AG09309 (cell line): ENCODE measurements at regions not wholly inside any gene's neighbourhood (a gene's known extent, or its start where the extent isn't known, plus 50 kb on each side); places are given as distances from the start of the nearest gene placed in this dataset.

Source experiments
- DNase-seq: peaks from one replicate; pipeline ENCODE4 v3.0.0-alpha.2; 2010; ENCODE audit warnings: low read depth
- H3K4me3 ChIP-seq: 2 replicates; pipeline ENCODE4 v1.5.1; 2011; ENCODE audit warnings: mild to moderate bottlenecking, low read depth, low read length, moderate library complexity; ENCODE audit not compliant: control insufficient read depth
- TF ChIP-seq, protein P1 (sequence below): IDR thresholded peaks from 2 replicates; pipeline ENCODE4 v1.5.1; 2011; ENCODE audit warnings: mild to moderate bottlenecking, low read depth, low read length, inconsistent platforms; ENCODE audit not compliant: insufficient read depth, control insufficient read depth; ENCODE audit errors: missing control alignments

DNA sequence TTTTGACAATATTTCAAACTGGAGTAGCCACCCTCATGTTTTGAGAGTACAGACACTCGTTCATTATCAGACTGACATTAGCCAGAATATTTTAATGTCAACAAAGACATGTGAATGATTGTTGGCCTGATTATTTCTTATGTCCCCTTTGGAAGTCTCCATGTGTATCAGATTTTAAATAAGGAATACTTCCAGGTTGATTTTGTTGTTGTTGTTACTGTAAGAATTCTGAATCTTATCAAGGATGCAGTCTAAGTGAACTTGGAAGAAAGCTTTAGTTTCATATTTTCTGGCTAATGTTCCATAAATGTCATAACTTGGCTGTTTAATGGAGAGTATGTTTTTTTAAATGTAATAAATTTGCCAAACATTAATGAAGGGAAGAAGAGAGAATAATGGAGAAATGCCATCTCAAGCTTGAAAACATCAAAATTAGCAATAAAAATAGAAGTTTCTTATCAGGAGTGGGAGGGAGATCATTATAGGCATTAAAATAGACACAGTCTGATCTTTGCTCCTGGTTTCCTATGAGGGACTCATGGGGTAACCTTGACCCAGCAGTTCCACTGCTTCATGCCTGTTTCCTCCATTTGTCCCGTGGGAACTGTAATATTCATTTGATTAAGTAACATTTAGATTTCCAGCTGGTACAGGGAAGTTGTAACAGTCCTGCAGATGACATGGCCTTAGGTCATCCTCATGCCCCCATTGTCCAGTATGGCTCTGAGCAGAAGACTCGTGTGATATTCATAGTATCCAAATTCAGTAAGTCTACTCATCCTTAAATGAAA lies 122.4 kb upstream of the KIAA1217 start:
- no peak for DNase-seq
- no peak overlapping the region for H3K4me3 ChIP-seq
- TF ChIP-seq, protein P1, sequence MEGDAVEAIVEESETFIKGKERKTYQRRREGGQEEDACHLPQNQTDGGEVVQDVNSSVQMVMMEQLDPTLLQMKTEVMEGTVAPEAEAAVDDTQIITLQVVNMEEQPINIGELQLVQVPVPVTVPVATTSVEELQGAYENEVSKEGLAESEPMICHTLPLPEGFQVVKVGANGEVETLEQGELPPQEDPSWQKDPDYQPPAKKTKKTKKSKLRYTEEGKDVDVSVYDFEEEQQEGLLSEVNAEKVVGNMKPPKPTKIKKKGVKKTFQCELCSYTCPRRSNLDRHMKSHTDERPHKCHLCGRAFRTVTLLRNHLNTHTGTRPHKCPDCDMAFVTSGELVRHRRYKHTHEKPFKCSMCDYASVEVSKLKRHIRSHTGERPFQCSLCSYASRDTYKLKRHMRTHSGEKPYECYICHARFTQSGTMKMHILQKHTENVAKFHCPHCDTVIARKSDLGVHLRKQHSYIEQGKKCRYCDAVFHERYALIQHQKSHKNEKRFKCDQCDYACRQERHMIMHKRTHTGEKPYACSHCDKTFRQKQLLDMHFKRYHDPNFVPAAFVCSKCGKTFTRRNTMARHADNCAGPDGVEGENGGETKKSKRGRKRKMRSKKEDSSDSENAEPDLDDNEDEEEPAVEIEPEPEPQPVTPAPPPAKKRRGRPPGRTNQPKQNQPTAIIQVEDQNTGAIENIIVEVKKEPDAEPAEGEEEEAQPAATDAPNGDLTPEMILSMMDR, result no peak

DNA sequence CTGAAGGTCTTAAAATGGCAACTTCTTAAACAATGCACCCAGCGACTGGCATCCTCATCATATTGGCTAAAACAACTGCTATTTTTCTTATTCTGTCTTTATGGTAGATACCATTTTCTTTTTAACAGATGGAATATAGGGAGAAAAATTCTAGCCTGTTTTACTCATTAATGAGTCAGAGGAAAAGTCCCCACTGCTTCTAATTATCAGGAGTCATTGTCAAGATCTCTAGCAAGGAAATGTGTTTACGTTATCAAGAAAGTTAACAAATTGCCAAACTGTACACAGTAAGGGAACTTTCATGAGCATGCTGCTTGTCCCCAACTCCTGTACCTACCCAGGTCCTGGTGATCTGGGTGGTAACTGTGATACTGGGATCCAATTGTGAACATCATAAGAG lies 117.7 kb upstream of the KIAA1217 start:
- TF ChIP-seq, protein P1, result no peak
- no peak for DNase-seq
- no peak overlapping the region for H3K4me3 ChIP-seq

DNA sequence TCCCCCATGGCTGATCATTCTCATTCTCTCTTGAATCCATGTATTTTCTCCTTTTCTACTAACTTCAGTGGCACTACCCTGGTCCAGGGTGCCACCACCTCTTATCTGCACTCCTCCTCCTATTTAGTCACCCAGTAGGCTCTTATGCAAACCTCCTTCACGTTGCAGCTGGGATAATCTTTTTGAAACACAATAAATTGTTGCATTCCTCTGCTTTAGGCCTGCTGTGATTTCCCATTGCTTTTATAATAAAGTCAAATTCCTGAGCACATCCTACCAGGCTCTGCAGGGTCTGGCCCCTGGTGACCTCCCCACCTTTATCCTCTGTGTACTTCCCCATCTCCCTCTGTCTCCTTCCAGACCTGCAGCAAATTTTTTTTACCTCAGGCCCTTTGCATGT lies 112.7 kb upstream of the KIAA1217 start:
- TF ChIP-seq, protein P1, result no peak
- no peak for DNase-seq
- no peak overlapping the region for H3K4me3 ChIP-seq

DNA sequence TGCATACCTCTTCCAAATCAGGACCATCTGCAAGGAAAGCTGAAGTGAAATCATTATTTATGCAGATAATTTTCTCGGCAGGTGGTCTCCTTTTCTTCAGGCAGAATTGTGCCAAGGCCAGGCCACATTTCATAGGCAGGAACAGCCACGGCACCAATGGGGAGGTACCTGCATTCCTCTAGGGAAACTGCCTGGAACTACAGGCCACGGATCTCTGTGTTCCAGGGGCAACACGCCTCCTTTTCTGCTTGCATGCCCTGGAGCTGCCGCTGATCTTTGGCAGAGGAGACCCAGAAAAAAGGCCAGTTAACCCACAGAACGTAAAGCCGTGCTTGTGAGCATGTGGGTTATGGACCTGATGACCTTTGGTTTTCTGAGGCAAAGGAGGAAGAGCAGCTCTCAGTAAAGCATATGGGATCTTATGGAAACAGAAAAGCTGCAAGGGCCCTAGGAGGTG lies 111.2 kb upstream of the KIAA1217 start:
- TF ChIP-seq, protein P1, result no peak
- no peak for DNase-seq
- H3K4me3 ChIP-seq, result no peak overlapping the region

DNA sequence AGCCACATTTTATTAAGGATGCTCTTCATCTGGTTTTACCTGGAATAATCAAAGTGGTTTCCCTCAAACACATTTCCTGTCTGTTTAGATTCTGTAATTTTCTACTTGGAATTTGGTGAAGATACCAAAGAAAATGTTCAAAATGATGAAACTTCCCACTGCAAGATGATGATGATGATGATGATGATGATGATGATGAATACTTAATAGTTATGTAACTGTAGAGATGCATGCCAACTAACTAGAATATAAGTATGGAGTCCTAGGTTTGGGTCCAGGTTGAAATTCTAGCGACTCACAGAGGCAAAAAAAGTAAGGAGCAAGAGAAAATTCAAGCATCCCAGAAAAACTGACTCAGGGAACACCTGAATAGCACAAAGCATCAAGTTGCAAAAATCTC lies 104.0 kb upstream of the KIAA1217 start:
- DNase-seq, result no peak
- H3K4me3 ChIP-seq, result no peak overlapping the region
- TF ChIP-seq, protein P1, result no peak

DNA sequence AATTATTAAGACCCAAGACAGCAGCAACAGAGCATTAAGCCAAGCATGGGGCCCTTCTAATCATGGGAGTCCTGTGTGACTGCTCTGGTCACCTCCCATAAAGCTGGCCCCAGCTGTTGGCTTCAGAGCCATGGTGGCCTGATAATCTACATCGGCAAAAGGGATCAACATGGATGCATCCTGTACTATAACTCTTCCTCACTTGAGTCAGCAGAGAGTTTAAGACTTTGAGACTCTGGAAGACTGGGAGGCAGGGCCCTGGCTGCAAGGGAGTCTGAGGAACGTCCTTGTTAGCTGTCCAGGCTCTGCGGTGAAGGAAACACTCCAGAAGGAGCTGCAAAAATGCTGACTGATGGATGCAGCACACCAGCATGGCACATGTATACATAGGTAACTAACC lies 95.0 kb upstream of the KIAA1217 start:
- TF ChIP-seq, protein P1, result no peak
- DNase-seq, result no peak
- H3K4me3 ChIP-seq, result no peak overlapping the region
